OCI-LY3 (cell line): ENCODE measurements at regions not wholly inside any gene's neighbourhood (a gene's known extent, or its start where the extent isn't known, plus 50 kb on each side); places are given as distances from the start of the nearest gene placed in this dataset.

ENCODE experiments used
- EZH2phosphoT487 ChIP-seq: fragments of 200-600 bp; shearing (Covaris generic); IDR thresholded peaks from 2 replicates; pipeline ENCODE4 v1.6.1; 2018; ENCODE audit warnings: antibody characterized with exemption, mixed run types, low read depth
- TF ChIP-seq, protein P1 (sequence below): fragments of 200-600, 300-600 bp; sonication (generic); IDR thresholded peaks from 2 replicates; pipeline ENCODE4 v1.5.1; 2014; ENCODE audit warnings: antibody characterized with exemption, low read length, low read depth

DNA sequence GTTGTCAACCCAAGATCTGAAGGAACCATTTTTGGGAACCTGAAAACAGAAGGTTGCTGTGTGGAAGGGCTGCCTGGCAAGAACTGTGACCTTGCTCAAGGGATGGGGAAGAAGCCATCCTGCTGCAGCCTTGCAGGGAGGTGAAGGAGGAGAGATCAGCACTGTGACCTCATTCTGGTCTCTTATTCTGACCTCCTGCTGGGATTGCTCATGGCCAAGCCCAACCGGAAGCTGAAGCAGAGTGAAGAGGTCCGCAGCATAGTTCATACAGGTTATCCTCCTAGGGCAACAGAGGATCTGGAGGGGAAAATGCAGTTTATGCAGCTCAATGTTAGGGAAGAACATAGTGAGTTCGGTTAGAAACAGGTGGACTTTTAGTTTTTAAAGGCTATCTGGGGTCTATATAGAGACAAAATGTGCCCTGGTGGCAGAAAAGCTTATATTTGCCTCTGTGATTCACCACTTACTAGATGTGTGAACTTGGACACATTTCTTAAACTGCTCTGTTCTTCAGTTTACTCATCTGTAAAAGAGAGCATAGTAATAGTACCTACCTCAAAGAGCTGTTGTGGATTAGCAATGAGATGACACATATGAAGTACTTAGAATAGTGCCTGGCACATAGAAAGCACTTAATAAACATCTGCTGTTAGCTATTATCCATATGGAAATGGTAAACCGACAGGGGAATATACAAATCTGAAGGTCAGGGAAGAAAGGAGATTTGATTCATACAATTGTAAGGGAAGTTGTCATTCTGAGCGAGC, 57.9 kb upstream of the BNC2 start:
- TF ChIP-seq, protein P1, sequence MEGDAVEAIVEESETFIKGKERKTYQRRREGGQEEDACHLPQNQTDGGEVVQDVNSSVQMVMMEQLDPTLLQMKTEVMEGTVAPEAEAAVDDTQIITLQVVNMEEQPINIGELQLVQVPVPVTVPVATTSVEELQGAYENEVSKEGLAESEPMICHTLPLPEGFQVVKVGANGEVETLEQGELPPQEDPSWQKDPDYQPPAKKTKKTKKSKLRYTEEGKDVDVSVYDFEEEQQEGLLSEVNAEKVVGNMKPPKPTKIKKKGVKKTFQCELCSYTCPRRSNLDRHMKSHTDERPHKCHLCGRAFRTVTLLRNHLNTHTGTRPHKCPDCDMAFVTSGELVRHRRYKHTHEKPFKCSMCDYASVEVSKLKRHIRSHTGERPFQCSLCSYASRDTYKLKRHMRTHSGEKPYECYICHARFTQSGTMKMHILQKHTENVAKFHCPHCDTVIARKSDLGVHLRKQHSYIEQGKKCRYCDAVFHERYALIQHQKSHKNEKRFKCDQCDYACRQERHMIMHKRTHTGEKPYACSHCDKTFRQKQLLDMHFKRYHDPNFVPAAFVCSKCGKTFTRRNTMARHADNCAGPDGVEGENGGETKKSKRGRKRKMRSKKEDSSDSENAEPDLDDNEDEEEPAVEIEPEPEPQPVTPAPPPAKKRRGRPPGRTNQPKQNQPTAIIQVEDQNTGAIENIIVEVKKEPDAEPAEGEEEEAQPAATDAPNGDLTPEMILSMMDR: no peak
- no peak for TF ChIP-seq EZH2phosphoT487
